Small intestine (tissue), 7 donors: ENCODE measurements at regions not wholly inside any gene's neighbourhood (a gene's known extent, or its start where the extent isn't known, plus 50 kb on each side); places are given as distances from the start of the nearest gene placed in this dataset.
A peak's percentile ranks its signal among the peaks of the same experiment; 100 is the strongest.
"Not testable (repeated sequence)": the region's sequence is repeated elsewhere in the genome, so short reads cannot be mapped to it uniquely, and the experiment has no call there.

Experiments
- DNase-seq, 2 donors: peaks; one replicate each; pipeline versions ENCODE4 v3.0.0 to v3.0.0-alpha.2; 2013
- FAIRE-seq: peaks from 2 replicates; lab custom pipeline; 2012; peaks lifted over from hg19 to GRCh38; lab: Jason Lieb, UNC
- H3K27ac ChIP-seq, 3 donors: one replicate each; pipeline ENCODE4 v1.5.1; 2013; ENCODE audit warnings: low read length in 2 of 3, mild to moderate bottlenecking in 2 of 3, control low read depth in 1 of 3, inconsistent platforms in 1 of 3, low read depth in 1 of 3, moderate library complexity in 1 of 3
- H3K27me3 ChIP-seq, 3 donors: one replicate each; pipeline ENCODE4 v1.6.1; 2013; ENCODE audit warnings: low read length in 3 of 3, inconsistent platforms in 1 of 3; ENCODE audit not compliant: control insufficient read depth in 3 of 3, insufficient read depth in 3 of 3
- H3K36me3 ChIP-seq, 3 donors: one replicate each; pipeline ENCODE4 v1.6.1; 2013; ENCODE audit warnings: low read length in 3 of 3, inconsistent platforms in 1 of 3, low read depth in 1 of 3, mild to moderate bottlenecking in 1 of 3, moderate library complexity in 1 of 3; ENCODE audit not compliant: control insufficient read depth in 3 of 3, insufficient read depth in 2 of 3
- H3K4me1 ChIP-seq, 3 donors: one replicate each; pipeline ENCODE4 v1.6.1; 2013; ENCODE audit warnings: low read length in 2 of 3, inconsistent platforms in 1 of 3, low read depth in 1 of 3, mild to moderate bottlenecking in 1 of 3, moderate library complexity in 1 of 3; ENCODE audit not compliant: control insufficient read depth in 3 of 3, insufficient read depth in 2 of 3
- H3K4me3 ChIP-seq, 3 donors: one replicate each; pipeline ENCODE4 v1.5.1; 2013; ENCODE audit warnings: low read length in 3 of 3, control low read depth in 1 of 3, inconsistent platforms in 1 of 3, low read depth in 1 of 3, mild to moderate bottlenecking in 1 of 3, moderate library complexity in 1 of 3
- H3K9me3 ChIP-seq, 2 donors: one replicate each; pipeline ENCODE4 v1.6.1; 2013; ENCODE audit warnings: low read depth in 1 of 2, low read length in 1 of 2; ENCODE audit not compliant: control insufficient read depth in 2 of 2, insufficient read depth in 1 of 2
- WGBS, 3 donors: extraction: QIAGEN DNeasy Blood & Tissue Kit; methylation state at CpG; one replicate each; pipeline ENCODE4 v1.1.7; 2013; 5-methylcytosine and 5-hydroxymethylcytosine counted together
- donor health status: healthy with polysubstance abuse.
- donor health status: control.
- donor health status: control.
- donor health status: Bipolar disorder and iron deficiency.
- donor health status: healthy.

GRCh38 chr3:198113206-198114053 lies 153.4 kb downstream of the LMLN start:
- DNase-seq = peak in 1 of 2 donors; percentile 21
- H3K36me3 ChIP-seq = no peaks in the 10 kb centered on the region
- 5 to 15% (median 6%) methylated on average over 45 to 59 of the region's 59 CpGs for WGBS, 3 donors
- H3K4me1 ChIP-seq = peaks cover 0 to 2% (median 0%) of the 10 kb centered on the region in 3 donors
- peak overlapping the region in 1 of 3 donors; percentile 25 for H3K4me3 ChIP-seq
- FAIRE-seq = no peak
- H3K9me3 ChIP-seq = no peaks in the 10 kb centered on the region
- H3K27ac ChIP-seq = no peak overlapping the region
- peaks cover 0 to 44% (median 27%) of the 10 kb centered on the region in 3 donors for H3K27me3 ChIP-seq

- not testable (repeated sequence) for H3K27ac ChIP-seq, H3K4me1 ChIP-seq, DNase-seq, H3K9me3 ChIP-seq, FAIRE-seq, H3K36me3 ChIP-seq, H3K4me3 ChIP-seq
- WGBS, 3 donors = 86 to 89% (median 86%) methylated on average over 7 of the region's 7 CpGs
- peaks cover 0 to 43% (median 22%) of the 10 kb centered on the region in 3 donors for H3K27me3 ChIP-seq
These were observed 154.5 kb downstream of the LMLN start for GRCh38 chr3:198114516-198114915.

- not testable (repeated sequence) for H3K36me3 ChIP-seq, DNase-seq, H3K4me3 ChIP-seq, H3K27ac ChIP-seq, H3K9me3 ChIP-seq, H3K4me1 ChIP-seq, FAIRE-seq, H3K27me3 ChIP-seq
- WGBS, 3 donors = 71 to 78% (median 72%) methylated on average over 5 to 8 of the region's 8 CpGs
These were observed 162.2 kb downstream of the LMLN start for GRCh38 chr3:198122184-198122583.

GRCh38 chr3:198137038-198137835 lies 177.2 kb downstream of the LMLN start:
- DNase-seq, FAIRE-seq: not testable (repeated sequence)

GRCh38 chr3:198138205-198138604 lies 178.2 kb downstream of the LMLN start:
- H3K9me3 ChIP-seq, H3K27me3 ChIP-seq, H3K27ac ChIP-seq, H3K4me1 ChIP-seq, DNase-seq, FAIRE-seq, H3K36me3 ChIP-seq, H3K4me3 ChIP-seq: not testable (repeated sequence)
- WGBS, 3 donors = 79 to 92% (median 82%) methylated on average over 6 to 7 of the region's 10 CpGs

More at GRCh38 chr3:198137038-198137835, 177.2 kb downstream of the LMLN start:
- H3K27ac ChIP-seq, H3K4me3 ChIP-seq, H3K4me1 ChIP-seq, H3K9me3 ChIP-seq, H3K36me3 ChIP-seq, H3K27me3 ChIP-seq: not testable (repeated sequence)
- WGBS, 3 donors = 33 to 67% (median 64%) methylated on average over 7 to 8 of the region's 12 CpGs

GRCh38 chr3:198139037-198139436 lies 179.0 kb downstream of the LMLN start:
- not testable (repeated sequence) for H3K36me3 ChIP-seq, H3K9me3 ChIP-seq, DNase-seq, H3K4me1 ChIP-seq, H3K27ac ChIP-seq, H3K27me3 ChIP-seq, FAIRE-seq, H3K4me3 ChIP-seq
- WGBS, 3 donors = 28 to 40% (median 32%) methylated on average over 4 of the region's 4 CpGs

- H3K27ac ChIP-seq, H3K4me1 ChIP-seq, H3K36me3 ChIP-seq, FAIRE-seq, H3K27me3 ChIP-seq, DNase-seq, H3K9me3 ChIP-seq, H3K4me3 ChIP-seq: not testable (repeated sequence)
- WGBS, 3 donors = 51 to 63% (median 62%) methylated on average over 7 to 8 of the region's 8 CpGs
These were observed 179.6 kb downstream of the LMLN start for GRCh38 chr3:198139513-198140167.
